Naive thymus-derived CD4-positive, alpha-beta T cell (primary cell): ENCODE measurements at regions not wholly inside any gene's neighbourhood (a gene's known extent, or its start where the extent isn't known, plus 50 kb on each side); places are given as distances from the start of the nearest gene placed in this dataset.
"Not testable (repeated sequence)": the region's sequence is repeated elsewhere in the genome, so short reads cannot be mapped to it uniquely, and the experiment has no call there.

ENCODE experiments used
- ATAC-seq: fragments of 150-1000 bp; cut with Tn5 transposase; 2 replicates; pipeline ENCODE4 v1.10.0; 2021; ENCODE audit warnings: mild to moderate bottlenecking, moderate library complexity
- CTCF ChIA-PET: fragments of 350-600 bp; sonication (Branson Sonifier 250); formaldehyde crosslinking; loops from one replicate; lab custom pipeline; 2021; ENCODE audit warnings: antibody characterized with exemption; lab: Charles Lee
- POLR2A ChIA-PET: fragments of 350-600 bp; sonication (Branson Sonifier 250); formaldehyde crosslinking; loops from one replicate; lab custom pipeline; 2021; ENCODE audit warnings: antibody characterized with exemption, inconsistent platforms; lab: Charles Lee
- DNase-seq, 9 donors: peaks; one replicate each; pipeline versions ENCODE4 v3.0.0 to v3.0.0-alpha.2; 2020 to 2022; ENCODE audit warnings: mixed read lengths in 1 of 9
- H3K27ac ChIP-seq: one replicate; pipeline ENCODE4 v1.7.0; 2013; ENCODE audit warnings: mild to moderate bottlenecking, low read depth, low read length, moderate library complexity
- H3K27me3 ChIP-seq, 2 donors: one replicate each; pipeline ENCODE4 v1.7.0; 2013; ENCODE audit warnings: low read length in 2 of 2, mild to moderate bottlenecking in 2 of 2, moderate library complexity in 2 of 2; ENCODE audit not compliant: control insufficient read depth in 2 of 2, insufficient read depth in 2 of 2
- H3K36me3 ChIP-seq, 3 experiments: 1 replicate in 2 of 3; 2 replicates in 1 of 3; pipeline ENCODE4 v1.7.0; 2013; ENCODE audit warnings: low read length in 3 of 3, mild to moderate bottlenecking in 3 of 3, moderate library complexity in 1 of 3; ENCODE audit not compliant: insufficient read depth in 3 of 3, control insufficient read depth in 2 of 3
- H3K4me1 ChIP-seq, 2 donors: one replicate each; pipeline ENCODE4 v1.7.0; 2013; ENCODE audit warnings: low read length in 2 of 2, mild to moderate bottlenecking in 2 of 2, moderate library complexity in 1 of 2; ENCODE audit not compliant: control insufficient read depth in 2 of 2, insufficient read depth in 2 of 2
- H3K4me3 ChIP-seq: 2 replicates; pipeline ENCODE4 v1.7.0; 2013; ENCODE audit warnings: mild to moderate bottlenecking, low read length
- H3K9me3 ChIP-seq, 3 experiments: 1 replicate in 2 of 3; 2 replicates in 1 of 3; pipeline ENCODE4 v1.7.0; 2013; ENCODE audit warnings: low read length in 3 of 3; ENCODE audit not compliant: control insufficient read depth in 2 of 3
- H3K27ac Mint-ChIP-seq, 9 donors: one replicate each; pipeline ENCODE4 v1.8.0; 2020 to 2022; ENCODE audit warnings: mixed read lengths in 9 of 9, mild to moderate bottlenecking in 8 of 9, moderate library complexity in 5 of 9, inconsistent platforms in 2 of 9
- H3K27me3 Mint-ChIP-seq, 5 donors: one replicate each; pipeline ENCODE4 v1.8.0; 2021 to 2022; ENCODE audit warnings: mixed read lengths in 5 of 5, mild to moderate bottlenecking in 1 of 5
- H3K36me3 Mint-ChIP-seq, 5 donors: one replicate each; pipeline ENCODE4 v1.8.0; 2020 to 2022; ENCODE audit warnings: mixed read lengths in 5 of 5, mild to moderate bottlenecking in 3 of 5, inconsistent platforms in 1 of 5
- H3K4me1 Mint-ChIP-seq, 7 donors: one replicate each; pipeline ENCODE4 v1.8.0; 2020 to 2022; ENCODE audit warnings: mixed read lengths in 7 of 7, mild to moderate bottlenecking in 3 of 7, inconsistent platforms in 1 of 7
- H3K4me3 Mint-ChIP-seq, 10 donors: one replicate each; pipeline ENCODE4 v1.8.0; 2020 to 2022; ENCODE audit warnings: mild to moderate bottlenecking in 10 of 10, mixed read lengths in 10 of 10, moderate library complexity in 6 of 10, inconsistent platforms in 2 of 10
- H3K9me3 Mint-ChIP-seq, 11 donors: one replicate each; pipeline ENCODE4 v1.8.0; 2020 to 2022; ENCODE audit warnings: mixed read lengths in 11 of 11, mild to moderate bottlenecking in 4 of 11, inconsistent platforms in 1 of 11, moderate library complexity in 1 of 11
- intact Hi-C, 2 donors: fragments of 100-400 bp; cut with micrococcal nuclease; formaldehyde crosslinking; loops; one replicate each; pipeline ENCODE4 v1.15.1; 2023

DNA sequence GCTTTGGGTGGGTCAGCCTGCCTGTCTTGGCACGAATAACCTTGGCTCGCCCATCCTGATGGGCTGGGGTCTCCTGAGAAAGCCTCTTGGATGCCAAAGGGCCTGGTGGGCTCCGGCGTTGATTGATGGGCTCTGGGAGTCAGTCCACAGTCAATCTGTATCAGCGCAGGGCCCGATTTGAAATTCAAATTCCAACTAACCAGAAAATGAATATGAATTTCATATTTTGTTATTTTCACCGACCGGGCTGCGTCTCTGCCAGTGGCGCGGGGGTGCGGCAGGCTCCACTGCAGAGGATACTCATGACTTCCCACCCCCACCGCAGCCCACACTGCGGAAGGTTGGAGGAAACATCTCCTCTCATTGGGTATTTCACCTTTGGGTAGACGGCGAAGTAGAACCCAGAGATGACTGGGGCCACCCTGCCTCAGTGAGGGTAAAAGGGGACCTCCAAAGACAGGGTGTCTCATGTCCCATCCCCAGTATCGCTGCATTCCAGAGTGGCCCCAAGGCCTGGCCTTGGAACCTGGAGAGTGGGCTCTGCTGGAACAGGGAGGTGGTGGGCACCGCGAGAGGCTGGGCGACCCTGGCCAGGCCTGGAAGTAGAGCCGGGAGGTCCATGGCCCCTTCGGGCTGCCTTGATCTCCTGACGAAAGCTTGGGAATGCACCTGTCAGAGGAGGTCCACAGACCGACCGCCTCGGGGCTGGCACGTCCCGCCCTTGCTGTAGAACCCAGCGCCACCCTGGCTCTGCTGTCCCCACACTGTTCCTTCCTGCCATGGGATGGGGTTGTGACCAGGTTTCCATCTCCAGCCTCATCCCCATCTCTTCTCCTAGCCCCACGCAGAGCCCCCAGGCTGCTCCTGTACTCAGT, 54.8 kb upstream of the SORCS2 start:
- Histone ChIP-seq H3K9me3 (no peaks in the 10 kb centered on the region), H3K4me1 (no peaks in the 10 kb centered on the region), H3K27ac (no peak overlapping the region), H3K4me3 (no peak overlapping the region), H3K27me3 (no peaks in the 10 kb centered on the region), H3K36me3 (no peaks in the 10 kb centered on the region)
- Mint-ChIP-seq H3K4me3 (no peak overlapping the region), H3K36me3 (peaks cover 0 to 4% (median 0%) of the 10 kb centered on the region in 5 donors), H3K27ac (no peak overlapping the region), H3K4me1 (peaks cover 0 to 15% (median 2%) of the 10 kb centered on the region in 7 donors), H3K9me3 (peaks cover 0 to 11% (median 0%) of the 10 kb centered on the region in 11 donors), H3K27me3 (peaks cover 0 to 8% (median 2%) of the 10 kb centered on the region in 5 donors)
- no peak for DNase-seq
- CTCF ChIA-PET: no interaction called here
- POLR2A ChIA-PET: no interaction called here
- ATAC-seq: no peak
- intact Hi-C loops: no loop called here

DNA sequence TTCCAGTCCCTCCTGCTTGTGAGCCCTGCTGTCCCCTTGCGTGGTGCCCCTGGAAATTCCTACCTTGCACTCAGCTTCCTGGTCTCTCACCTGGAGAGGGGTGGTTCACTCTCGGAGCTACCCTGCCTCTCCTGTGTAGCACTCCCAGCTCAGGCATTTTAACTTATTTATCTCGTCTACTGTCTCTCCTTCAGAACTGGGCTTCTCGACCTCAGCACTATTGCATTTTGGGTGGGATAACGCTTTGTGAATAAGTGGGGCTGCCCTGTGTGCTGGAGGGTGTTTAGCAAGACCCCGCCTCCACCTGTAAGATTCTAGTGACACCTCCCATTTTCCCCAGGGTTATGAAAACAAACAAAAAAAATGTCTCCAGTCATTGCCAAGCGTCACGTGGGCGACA, 56.0 kb upstream of the SORCS2 start:
- Histone ChIP-seq H3K9me3 (no peaks in the 10 kb centered on the region), H3K27ac (no peak overlapping the region), H3K4me3 (no peak overlapping the region), H3K4me1 (no peaks in the 10 kb centered on the region), H3K36me3 (no peaks in the 10 kb centered on the region), H3K27me3 (no peaks in the 10 kb centered on the region)
- ChIA-PET CTCF (no interaction called here), POLR2A (no interaction called here)
- Mint-ChIP-seq H3K9me3 (peaks cover 0 to 11% (median 0%) of the 10 kb centered on the region in 11 donors), H3K4me1 (peaks cover 0 to 15% (median 2%) of the 10 kb centered on the region in 7 donors), H3K27me3 (peaks cover 0 to 8% (median under 1%) of the 10 kb centered on the region in 5 donors), H3K36me3 (peaks cover 0 to 4% (median 0%) of the 10 kb centered on the region in 5 donors), H3K27ac (peak overlapping the region in 1 of 9 donors; percentile 12), H3K4me3 (no peak overlapping the region)
- DNase-seq (no peak), ATAC-seq (no peak)
- intact Hi-C loops: no loop called here

DNA sequence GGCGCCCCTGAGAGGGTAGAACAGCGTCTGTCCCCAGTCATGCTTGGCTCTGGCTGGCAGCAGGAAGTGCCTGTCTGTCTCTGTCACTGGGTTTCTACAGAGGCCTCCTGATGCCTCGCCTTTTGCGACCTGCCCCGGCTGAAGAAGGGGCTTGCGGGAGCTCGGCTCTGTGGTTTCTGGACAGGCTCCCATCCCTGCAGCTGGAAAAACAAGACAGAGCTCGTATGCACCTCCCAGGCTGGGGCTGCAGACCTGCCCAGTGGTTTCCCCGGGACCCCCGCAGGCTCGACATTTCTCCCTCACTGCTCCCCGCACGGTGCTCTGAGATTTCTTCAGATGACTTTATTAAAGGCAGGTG, 57.0 kb upstream of the SORCS2 start:
- intact Hi-C loops: no loop called here
- ChIA-PET POLR2A (no interaction called here), CTCF (no interaction called here)
- Mint-ChIP-seq H3K4me3 (no peak overlapping the region), H3K9me3 (peaks cover 0 to 11% (median 0%) of the 10 kb centered on the region in 11 donors), H3K27me3 (peaks cover 0 to 7% (median 0%) of the 10 kb centered on the region in 5 donors), H3K4me1 (peaks cover 0 to 15% (median 2%) of the 10 kb centered on the region in 7 donors), H3K36me3 (peaks cover 0 to 4% (median 0%) of the 10 kb centered on the region in 5 donors), H3K27ac (no peak overlapping the region)
- Histone ChIP-seq H3K27ac (no peak overlapping the region), H3K36me3 (no peaks in the 10 kb centered on the region), H3K27me3 (no peaks in the 10 kb centered on the region), H3K4me1 (no peaks in the 10 kb centered on the region), H3K9me3 (no peaks in the 10 kb centered on the region), H3K4me3 (no peak overlapping the region)
- DNase-seq (no peak), ATAC-seq (no peak)

DNA sequence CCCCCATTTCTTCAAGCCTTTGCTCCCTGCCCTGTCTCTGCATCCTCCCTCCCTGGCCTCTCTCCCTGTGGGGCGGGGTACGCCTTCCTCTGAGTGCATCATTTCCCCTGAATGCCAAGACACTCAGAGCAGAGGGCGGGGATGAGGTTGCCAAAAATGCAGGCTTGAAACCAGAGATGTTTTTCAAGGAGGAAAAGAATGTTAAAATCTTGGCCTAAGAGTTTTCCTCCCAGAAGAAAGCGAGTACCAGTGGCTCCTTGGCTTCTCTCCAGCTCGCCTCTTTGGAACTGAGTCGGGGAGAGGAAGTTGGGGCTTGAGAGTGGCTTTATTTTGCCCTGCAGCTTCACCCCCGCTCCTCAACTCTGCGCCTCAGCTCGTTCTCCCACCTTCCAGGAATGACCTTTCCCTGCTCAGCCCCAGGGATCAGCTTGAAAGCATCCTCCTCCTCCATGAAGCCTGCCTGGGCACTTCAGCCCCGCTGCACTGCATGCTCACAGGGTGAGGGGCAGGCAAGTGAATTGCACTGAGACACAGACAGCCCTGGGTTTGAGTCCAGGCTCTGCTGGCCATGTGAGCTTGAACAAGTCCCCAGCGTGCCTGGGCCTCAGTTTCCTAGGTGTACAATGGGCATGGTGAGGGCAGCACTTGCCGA, 57.5 kb upstream of the SORCS2 start:
- Histone ChIP-seq H3K36me3 (no peaks in the 10 kb centered on the region), H3K27me3 (no peaks in the 10 kb centered on the region), H3K9me3 (no peaks in the 10 kb centered on the region), H3K4me3 (no peak overlapping the region), H3K27ac (no peak overlapping the region), H3K4me1 (no peaks in the 10 kb centered on the region)
- Mint-ChIP-seq H3K27me3 (peaks cover 0 to 4% (median 0%) of the 10 kb centered on the region in 5 donors), H3K4me3 (no peak overlapping the region), H3K27ac (no peak overlapping the region), H3K9me3 (peaks cover 0 to 11% (median 0%) of the 10 kb centered on the region in 11 donors), H3K4me1 (peaks cover 0 to 15% (median 2%) of the 10 kb centered on the region in 7 donors), H3K36me3 (peaks cover 0 to 4% (median 0%) of the 10 kb centered on the region in 5 donors)
- DNase-seq (no peak), ATAC-seq (no peak)
- intact Hi-C loops: no loop called here
- POLR2A ChIA-PET: no interaction called here
- CTCF ChIA-PET: no interaction called here

DNA sequence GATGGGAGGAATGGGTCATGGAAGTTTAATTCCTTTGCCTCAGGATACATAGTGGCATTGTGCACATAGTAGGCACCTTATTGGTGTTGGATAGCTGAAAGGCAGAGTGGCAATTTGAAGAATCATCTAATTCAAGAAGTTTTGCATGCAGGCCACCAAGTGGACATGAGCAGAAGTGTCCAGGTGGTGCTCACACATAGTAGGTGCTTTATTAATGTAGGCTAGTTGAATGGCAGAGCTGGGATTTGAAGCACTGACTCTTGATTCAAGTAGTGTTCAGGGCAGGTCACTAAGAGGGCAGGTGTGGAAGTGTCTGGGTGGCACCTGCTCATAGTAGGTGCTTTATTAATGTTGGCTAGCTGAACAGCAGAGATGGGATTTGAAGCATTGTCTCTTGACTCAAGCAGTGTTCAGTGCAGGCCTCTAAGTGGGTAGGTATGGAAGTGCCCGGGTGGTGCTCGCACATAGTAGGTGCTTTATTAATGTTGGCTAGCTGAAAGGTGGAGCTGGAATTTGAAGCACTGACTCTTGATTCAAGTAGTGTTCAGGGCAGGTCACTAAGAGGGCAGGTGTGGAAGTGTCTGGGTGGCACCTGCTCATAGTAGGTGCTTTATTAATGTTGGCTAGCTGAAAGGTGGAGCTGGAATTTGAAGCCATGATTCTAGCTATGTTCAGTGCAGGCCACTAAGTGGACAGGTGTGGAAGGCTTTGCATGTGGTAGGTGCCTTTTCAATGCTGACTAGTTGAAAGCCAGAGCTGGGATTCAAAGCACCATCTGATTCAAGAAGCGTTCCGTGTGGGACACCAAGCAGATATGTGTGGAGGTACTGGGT, 58.3 kb upstream of the SORCS2 start:
- ATAC-seq, H3K27me3 ChIP-seq, DNase-seq, intact Hi-C loops, H3K27ac Mint-ChIP-seq, H3K9me3 ChIP-seq, H3K4me3 Mint-ChIP-seq, H3K27ac ChIP-seq, H3K36me3 Mint-ChIP-seq, H3K27me3 Mint-ChIP-seq, H3K4me3 ChIP-seq, POLR2A ChIA-PET, H3K4me1 ChIP-seq, H3K36me3 ChIP-seq, CTCF ChIA-PET: not testable (repeated sequence)
- H3K4me1 Mint-ChIP-seq: peaks cover 0 to 15% (median 2%) of the 10 kb centered on the region in 7 donors
- H3K9me3 Mint-ChIP-seq: peaks cover 0 to 11% (median 0%) of the 10 kb centered on the region in 11 donors

DNA sequence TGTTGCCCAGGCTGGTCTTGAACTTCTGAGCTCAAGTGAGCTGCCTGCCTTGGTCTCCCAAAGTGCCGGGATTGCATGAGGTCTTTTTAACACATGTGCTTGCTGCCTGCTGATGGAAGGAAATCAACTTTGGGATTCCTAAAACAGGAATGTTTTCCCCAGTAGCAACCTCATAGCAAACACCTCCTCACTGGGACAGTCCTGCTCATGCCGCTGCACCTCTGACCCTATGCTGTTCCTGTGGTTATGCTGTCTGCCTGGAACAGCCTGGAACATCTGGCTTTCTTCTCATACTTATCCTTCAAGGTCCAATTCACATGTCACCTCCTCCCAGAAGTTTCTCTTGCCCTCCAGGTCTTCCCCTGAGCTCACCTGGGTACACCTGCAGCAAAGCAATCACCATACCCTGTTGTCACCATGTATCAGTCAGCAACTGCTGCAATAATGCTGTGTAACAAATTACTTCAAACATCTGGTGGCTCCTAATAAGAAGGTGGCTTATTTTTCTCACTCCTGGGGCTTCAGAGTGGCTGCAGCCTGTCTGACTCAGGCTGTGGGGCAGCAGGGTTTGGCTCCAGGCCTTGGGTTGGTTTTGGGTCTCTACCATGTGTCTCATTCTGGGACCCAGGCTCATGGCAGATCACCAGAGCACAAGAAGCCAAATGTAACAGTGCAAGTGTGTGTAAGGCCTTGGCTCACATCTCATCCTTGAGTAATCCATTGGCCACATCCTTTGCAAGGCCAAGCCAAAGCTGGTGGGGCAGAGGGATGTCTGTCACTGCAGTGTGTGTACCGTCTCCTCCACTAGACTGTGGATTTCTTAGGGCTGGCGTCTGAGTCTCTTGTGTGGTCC, 59.4 kb upstream of the SORCS2 start:
- ATAC-seq (no peak), DNase-seq (no peak)
- intact Hi-C loops: no loop called here
- no peak overlapping the region for H3K27ac ChIP-seq
- no peak overlapping the region for H3K4me3 ChIP-seq
- H3K9me3 ChIP-seq: no peaks in the 10 kb centered on the region
- H3K27me3 ChIP-seq: no peaks in the 10 kb centered on the region
- Mint-ChIP-seq H3K36me3 (peaks cover 0 to 4% (median 0%) of the 10 kb centered on the region in 5 donors), H3K4me3 (no peak overlapping the region), H3K27ac (no peak overlapping the region), H3K4me1 (peaks cover 0 to 15% (median 2%) of the 10 kb centered on the region in 7 donors), H3K9me3 (peaks cover 0 to 11% (median 0%) of the 10 kb centered on the region in 11 donors), H3K27me3 (no peaks in the 10 kb centered on the region)
- no peaks in the 10 kb centered on the region for H3K4me1 ChIP-seq
- H3K36me3 ChIP-seq: no peaks in the 10 kb centered on the region
- ChIA-PET POLR2A (no interaction called here), CTCF (no interaction called here)
